UCSD-AML1 (cell line): ENCODE measurements at regions not wholly inside any gene's neighbourhood (a gene's known extent, or its start where the extent isn't known, plus 50 kb on each side); places are given as distances from the start of the nearest gene placed in this dataset.
"Not testable (repeated sequence)": the region's sequence is repeated elsewhere in the genome, so short reads cannot be mapped to it uniquely, and the experiment has no call there.

Experiments used
- DNase-seq: peaks from one replicate; lab custom pipeline; 2025; ENCODE audit not compliant: unreplicated experiment; lab: John Stamatoyannopoulos, UW

- not testable (repeated sequence) for DNase-seq
Observed at GRCh38 chr18:68153821-68154220, 561.1 kb downstream of the TMX3 start.

- peak; percentile 18 for DNase-seq
Observed at GRCh38 chr18:68152770-68153169, 562.1 kb downstream of the TMX3 start.

- no peak for DNase-seq
Observed at GRCh38 chr18:68150961-68151360, 563.9 kb downstream of the TMX3 start.

GRCh38 chr18:68148863-68149262, 566.0 kb downstream of the TMX3 start:
- no peak for DNase-seq

- DNase-seq: no peak
Observed at GRCh38 chr18:68147728-68148127, 567.2 kb downstream of the TMX3 start.

GRCh38 chr18:68121826-68122225, 593.1 kb downstream of the TMX3 start:
- DNase-seq: no peak

GRCh38 chr18:68121308-68121707, 593.6 kb downstream of the TMX3 start:
- DNase-seq: no peak

GRCh38 chr18:68114989-68115388, 598.5 kb upstream of the DSEL start:
- no peak for DNase-seq

- no peak for DNase-seq
Observed at GRCh38 chr18:68104036-68104435, 587.5 kb upstream of the DSEL start.

- no peak for DNase-seq
Observed at GRCh38 chr18:68103561-68103960, 587.0 kb upstream of the DSEL start.

GRCh38 chr18:68102117-68102516, 585.6 kb upstream of the DSEL start:
- DNase-seq: no peak

GRCh38 chr18:68098655-68099054, 582.1 kb upstream of the DSEL start:
- no peak for DNase-seq

GRCh38 chr18:68086481-68086880, 570.0 kb upstream of the DSEL start:
- DNase-seq: no peak

GRCh38 chr18:68085251-68085650, 568.7 kb upstream of the DSEL start:
- no peak for DNase-seq

- DNase-seq: no peak
Observed at GRCh38 chr18:68083776-68084175, 567.3 kb upstream of the DSEL start.

- no peak for DNase-seq
Observed at GRCh38 chr18:68083131-68083530, 566.6 kb upstream of the DSEL start.

GRCh38 chr18:68072744-68073143, 556.2 kb upstream of the DSEL start:
- DNase-seq: no peak

- DNase-seq: no peak
Observed at GRCh38 chr18:68060871-68061270, 544.4 kb upstream of the DSEL start.

- no peak for DNase-seq
Observed at GRCh38 chr18:68056936-68057335, 540.4 kb upstream of the DSEL start.

- no peak for DNase-seq
Observed at GRCh38 chr18:68054669-68055068, 538.1 kb upstream of the DSEL start.

GRCh38 chr18:68053290-68053689, 536.8 kb upstream of the DSEL start:
- no peak for DNase-seq

- no peak for DNase-seq
Observed at GRCh38 chr18:68041327-68041726, 524.8 kb upstream of the DSEL start.

- no peak for DNase-seq
Observed at GRCh38 chr18:68040198-68040597, 523.7 kb upstream of the DSEL start.
